PC-9 (cell line): ENCODE measurements at regions not wholly inside any gene's neighbourhood (a gene's known extent, or its start where the extent isn't known, plus 50 kb on each side); places are given as distances from the start of the nearest gene placed in this dataset.

Experiments used
- CTCF ChIP-seq: fragments of 200-600 bp; sonication (generic); conservative IDR thresholded peaks from 2 replicates; pipeline ENCODE4 v1.6.1; 2017; ENCODE audit warnings: mixed run types, antibody characterized with exemption, mild to moderate bottlenecking, moderate library complexity
- EZH2 ChIP-seq: fragments of 200-600 bp; sonication (generic); IDR thresholded peaks from 2 replicates; pipeline ENCODE4 v1.8.0; 2017; ENCODE audit warnings: antibody characterized with exemption, low read depth

- no peak for TF ChIP-seq CTCF
- TF ChIP-seq EZH2: no peak
These were observed 78.6 kb upstream of the ZFHX3 start for GRCh38 chr16:73126525-73126853.
